ENCODE measurements at regions not wholly inside any gene's neighbourhood (a gene's known extent, or its start where the extent isn't known, plus 50 kb on each side); places are given as distances from the start of the nearest gene placed in this dataset.

DNA sequence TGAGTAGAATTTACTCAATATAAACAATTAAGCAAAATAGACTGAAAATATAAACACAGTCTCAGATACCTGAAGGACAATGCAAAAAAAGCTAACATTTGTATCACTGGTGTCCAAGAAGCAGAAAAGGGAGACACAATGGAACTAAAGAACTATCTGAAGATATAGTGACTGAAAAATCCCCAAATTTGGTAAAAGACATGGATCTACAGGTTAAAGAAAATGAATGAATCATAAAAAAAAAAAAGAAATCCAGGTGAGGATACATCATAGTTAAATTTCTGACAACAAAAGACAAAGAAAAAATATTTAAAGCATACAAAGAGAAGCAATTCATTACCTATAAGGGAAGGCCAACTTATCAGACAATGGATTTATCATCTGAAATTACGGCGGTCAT is 114.7 kb upstream of the PPP1R3A start:
- Histone ChIP-seq H3K4me1 (no peaks in the 10 kb centered on the region), H3K9me3 (no peaks in the 10 kb centered on the region), H3K36me3 (replicated peaks in 1 of 2; ENCODE audit: insufficient read depth in 1 of 2, low read depth in 2 of 2) (no peaks in the 10 kb centered on the region), H3K27me3 (no peaks in the 10 kb centered on the region), H3K4me3 (no peak overlapping the region), H3K27ac (no peak overlapping the region)
- WGBS, 2 donors, result 89 to 92% methylated on average over 2 of the region's 2 CpGs
- TF ChIP-seq, protein P1, sequence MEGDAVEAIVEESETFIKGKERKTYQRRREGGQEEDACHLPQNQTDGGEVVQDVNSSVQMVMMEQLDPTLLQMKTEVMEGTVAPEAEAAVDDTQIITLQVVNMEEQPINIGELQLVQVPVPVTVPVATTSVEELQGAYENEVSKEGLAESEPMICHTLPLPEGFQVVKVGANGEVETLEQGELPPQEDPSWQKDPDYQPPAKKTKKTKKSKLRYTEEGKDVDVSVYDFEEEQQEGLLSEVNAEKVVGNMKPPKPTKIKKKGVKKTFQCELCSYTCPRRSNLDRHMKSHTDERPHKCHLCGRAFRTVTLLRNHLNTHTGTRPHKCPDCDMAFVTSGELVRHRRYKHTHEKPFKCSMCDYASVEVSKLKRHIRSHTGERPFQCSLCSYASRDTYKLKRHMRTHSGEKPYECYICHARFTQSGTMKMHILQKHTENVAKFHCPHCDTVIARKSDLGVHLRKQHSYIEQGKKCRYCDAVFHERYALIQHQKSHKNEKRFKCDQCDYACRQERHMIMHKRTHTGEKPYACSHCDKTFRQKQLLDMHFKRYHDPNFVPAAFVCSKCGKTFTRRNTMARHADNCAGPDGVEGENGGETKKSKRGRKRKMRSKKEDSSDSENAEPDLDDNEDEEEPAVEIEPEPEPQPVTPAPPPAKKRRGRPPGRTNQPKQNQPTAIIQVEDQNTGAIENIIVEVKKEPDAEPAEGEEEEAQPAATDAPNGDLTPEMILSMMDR (IDR thresholded peaks at IDR 0.05), result no peak
- TF ChIP-seq POLR2A (IDR thresholded peaks at IDR 0.05), result no peak
- intact Hi-C loops (cut with DNase I), result no loop called here
- DNase-seq (no peak), ATAC-seq (no peak)

- 3 to 5% methylated on average over 1 of the region's 1 CpG for WGBS, 2 donors
- H3K9me3 ChIP-seq, result no peaks in the 10 kb centered on the region
- no peaks in the 10 kb centered on the region for H3K4me1 ChIP-seq
- TF ChIP-seq POLR2A (IDR thresholded peaks at IDR 0.05), result no peak
- TF ChIP-seq, protein P1 (IDR thresholded peaks at IDR 0.05), result peak; percentile 21 to 68 (median 64)
- no peak overlapping the region for H3K27ac ChIP-seq
- DNase-seq (peak in 1 of 4 donors; percentile 37), ATAC-seq (no peak)
- no peak overlapping the region for H3K4me3 ChIP-seq
- H3K36me3 ChIP-seq (replicated peaks in 1 of 2; ENCODE audit: insufficient read depth in 1 of 2, low read depth in 2 of 2), result no peaks in the 10 kb centered on the region
- H3K27me3 ChIP-seq, result no peaks in the 10 kb centered on the region
- intact Hi-C loops (cut with DNase I), result no loop called here
Observed at GRCh38 chr7:114026486-114027089, 107.8 kb upstream of the PPP1R3A start.

GRCh38 chr7:114021135-114021534 is 102.3 kb upstream of the PPP1R3A start:
- H3K27me3 ChIP-seq, result no peaks in the 10 kb centered on the region
- 51 to 57% methylated on average over 3 of the region's 3 CpGs for WGBS, 2 donors
- TF ChIP-seq, protein P1 (IDR thresholded peaks at IDR 0.05), result no peak
- no peak for TF ChIP-seq POLR2A (IDR thresholded peaks at IDR 0.05)
- no peak overlapping the region for H3K27ac ChIP-seq
- DNase-seq, result no peak
- intact Hi-C loops (cut with DNase I), result no loop called here
- H3K36me3 ChIP-seq (replicated peaks in 1 of 2; ENCODE audit: insufficient read depth in 1 of 2, low read depth in 2 of 2), result no peaks in the 10 kb centered on the region
- no peak for ATAC-seq
- no peaks in the 10 kb centered on the region for H3K9me3 ChIP-seq
- H3K4me3 ChIP-seq, result no peak overlapping the region
- H3K4me1 ChIP-seq, result no peaks in the 10 kb centered on the region

GRCh38 chr7:114008696-114009095 is 89.9 kb upstream of the PPP1R3A start:
- Histone ChIP-seq H3K4me3 (no peak overlapping the region), H3K36me3 (replicated peaks in 1 of 2; ENCODE audit: insufficient read depth in 1 of 2, low read depth in 2 of 2) (no peaks in the 10 kb centered on the region), H3K4me1 (no peaks in the 10 kb centered on the region), H3K27ac (no peak overlapping the region), H3K27me3 (no peaks in the 10 kb centered on the region), H3K9me3 (no peaks in the 10 kb centered on the region)
- TF ChIP-seq POLR2A (IDR thresholded peaks at IDR 0.05), result no peak
- TF ChIP-seq, protein P1 (IDR thresholded peaks at IDR 0.05), result no peak
- intact Hi-C loops (cut with DNase I), result no loop called here
- 51 to 69% methylated on average over 5 of the region's 5 CpGs for WGBS, 2 donors
- ATAC-seq (no peak), DNase-seq (no peak)

DNA sequence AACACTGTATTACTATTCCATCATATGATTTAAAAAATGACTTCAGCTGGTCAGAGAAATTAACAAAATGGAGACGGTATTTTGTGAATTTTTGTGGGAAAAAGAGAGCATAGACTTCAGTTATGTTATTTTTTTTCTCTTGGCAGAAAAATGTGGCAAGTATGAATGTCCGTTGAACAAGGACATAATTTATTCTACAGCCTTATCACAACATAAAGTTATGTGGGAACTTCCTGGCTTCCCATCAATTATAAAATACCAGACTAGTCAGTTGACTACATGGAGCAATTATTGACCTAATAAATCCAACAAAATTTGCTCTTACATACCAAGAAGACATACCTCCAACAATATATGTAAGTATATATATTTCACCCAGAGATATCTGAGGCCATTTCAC is 88.6 kb upstream of the PPP1R3A start:
- ATAC-seq (no peak), DNase-seq (no peak)
- Histone ChIP-seq H3K27me3 (no peaks in the 10 kb centered on the region), H3K4me3 (no peak overlapping the region), H3K27ac (no peak overlapping the region), H3K4me1 (no peaks in the 10 kb centered on the region), H3K36me3 (replicated peaks in 1 of 2; ENCODE audit: insufficient read depth in 1 of 2, low read depth in 2 of 2) (no peaks in the 10 kb centered on the region), H3K9me3 (no peaks in the 10 kb centered on the region)
- WGBS, 2 donors, result 21 to 28% methylated on average over 2 of the region's 2 CpGs
- intact Hi-C loops (cut with DNase I), result no loop called here
- no peak for TF ChIP-seq POLR2A (IDR thresholded peaks at IDR 0.05)
- TF ChIP-seq, protein P1 (IDR thresholded peaks at IDR 0.05), result no peak
